HepG2 (cell line): ENCODE measurements at regions not wholly inside any gene's neighbourhood (a gene's known extent, or its start where the extent isn't known, plus 50 kb on each side); places are given as distances from the start of the nearest gene placed in this dataset.

Experiments used
- ATAC-seq: fragments of 200-7000 bp; cut with Tn5 transposase; 3 replicates; pipeline ENCODE4 v1.9.1; 2020; ENCODE audit warnings: mild to moderate bottlenecking, moderate library complexity
- BruUV-seq: library from RNA; stranded (reverse); fragments of 400-500 nt; replicated peaks from 2 replicates; lab custom pipeline; 2021; lab: Mats Ljungman, UMichigan
- CTCF ChIA-PET: fragments of 300-600 bp; formaldehyde crosslinking; extraction: SDS; loops from one replicate; lab custom pipeline; 2021; ENCODE audit warnings: low total read pairs, inconsistent platforms, low intra/inter-chr PET ratio; lab: Yijun Ruan, JAX
- POLR2A ChIA-PET: fragments of 350-600 bp; sonication (Branson Sonifier 250); formaldehyde crosslinking; loops from one replicate; lab custom pipeline; 2020; ENCODE audit warnings: antibody characterized with exemption, inconsistent platforms; lab: Yijun Ruan, JAX
- DNase-seq: peaks from one replicate; pipeline ENCODE4 v3.0.0-alpha.2; 2015; ENCODE audit warnings: low spot score
- FAIRE-seq: peaks from 3 replicates; lab custom pipeline; 2011; peaks lifted over from hg19 to GRCh38; lab: Jason Lieb, UNC
- H2AFZ ChIP-seq: one replicate; pipeline ENCODE4 v1.6.1; 2011; ENCODE audit warnings: low read length, inconsistent platforms
- H3K27ac ChIP-seq: fragments of 300-600 bp; 3 replicates; pipeline ENCODE4 v1.8.0; 2011; ENCODE audit warnings: mixed run types, mild to moderate bottlenecking, mixed read lengths, low read length, inconsistent platforms; ENCODE audit not compliant: insufficient read depth; ENCODE audit errors: extremely low read length
- H3K27me3 ChIP-seq, 2 experiments: fragments of 200-600 bp in 1 of 2; 2 replicates in 1 of 2; 3 replicates in 1 of 2; pipeline versions ENCODE4 v1.6.0 to v1.8.0; 2011; ENCODE audit warnings: low read length in 2 of 2, mild to moderate bottlenecking in 2 of 2, moderate library complexity in 2 of 2, inconsistent platforms in 1 of 2; ENCODE audit not compliant: insufficient read depth in 2 of 2, control insufficient read depth in 1 of 2
- H3K36me3 ChIP-seq, 2 experiments: fragments of 200-600 bp in 1 of 2; replicated peaks in 1 of 2; 2 replicates in 1 of 2; 3 replicates in 1 of 2; pipeline versions ENCODE4 v1.5.1 to v1.8.0; 2011; ENCODE audit warnings: low read length in 2 of 2, inconsistent platforms in 1 of 2; ENCODE audit not compliant: insufficient read depth in 2 of 2, control insufficient read depth in 1 of 2
- H3K4me1 ChIP-seq: 2 replicates; pipeline ENCODE4 v1.5.1; 2012; ENCODE audit warnings: low read length, inconsistent platforms; ENCODE audit not compliant: insufficient read depth
- H3K4me2 ChIP-seq: 2 replicates; pipeline ENCODE4 v1.6.0; 2011; ENCODE audit warnings: low read depth, low read length, inconsistent platforms
- H3K4me3 ChIP-seq, 3 experiments: fragments of 200-600 bp in 1 of 3; sonication (generic), shearing (Covaris generic) in 1 of 3; replicated peaks in 1 of 3; 2 replicates each; pipeline ENCODE4 v1.5.1; 2011 to 2016; ENCODE audit warnings: low read length in 3 of 3, inconsistent platforms in 2 of 3, low read depth in 2 of 3, mild to moderate bottlenecking in 2 of 3, control low read depth in 1 of 3, mixed read lengths in 1 of 3; ENCODE audit not compliant: insufficient read depth in 1 of 3
- H3K79me2 ChIP-seq: one replicate; pipeline ENCODE4 v1.6.1; 2011; ENCODE audit warnings: low read length, inconsistent platforms; ENCODE audit not compliant: insufficient read depth
- H3K9ac ChIP-seq: 2 replicates; pipeline ENCODE4 v1.6.0; 2011; ENCODE audit warnings: mild to moderate bottlenecking, low read depth, low read length, inconsistent platforms; ENCODE audit not compliant: insufficient read depth
- H3K9me3 ChIP-seq: 2 replicates; pipeline ENCODE4 v1.5.1; 2012; ENCODE audit warnings: mild to moderate bottlenecking, low read length
- H4K20me1 ChIP-seq: 2 replicates; pipeline ENCODE4 v1.6.0; 2011; ENCODE audit warnings: inconsistent platforms, mild to moderate bottlenecking, low read length, moderate library complexity; ENCODE audit not compliant: insufficient read depth
- ARNTL ChIP-seq: sonication (generic); formaldehyde crosslinking; IDR thresholded peaks from 2 replicates; pipeline ENCODE4 v1.4.0; 2020; ENCODE audit warnings: mild to moderate bottlenecking, missing genetic modification reagents
- CHD4 ChIP-seq: fragments of 200-600 bp; sonication (generic); IDR thresholded peaks from 2 replicates; pipeline ENCODE4 v1.7.0; 2017; ENCODE audit warnings: mild to moderate bottlenecking, low read length, borderline replicate concordance
- MYNN ChIP-seq: sonication (generic); formaldehyde crosslinking; IDR thresholded peaks from 2 replicates; pipeline ENCODE4 v1.4.0; 2020; ENCODE audit warnings: mild to moderate bottlenecking, low read depth, missing genetic modification reagents
- NR3C1 ChIP-seq: sonication (generic); formaldehyde crosslinking; IDR thresholded peaks from 2 replicates; pipeline ENCODE4 v1.4.0; 2020; ENCODE audit warnings: missing genetic modification reagents
- PPARG ChIP-seq: conservative IDR thresholded peaks from 2 replicates; pipeline ENCODE4 v1.6.1; 2016; ENCODE audit warnings: missing biosample characterization, missing genetic modification reagents
- SP4 ChIP-seq: sonication (generic); formaldehyde crosslinking; IDR thresholded peaks from 2 replicates; pipeline ENCODE4 v1.8.1; 2023; ENCODE audit warnings: mild to moderate bottlenecking, missing genetic modification reagents
- TFE3 ChIP-seq: IDR thresholded peaks from 2 replicates; pipeline ENCODE4 v1.6.1; 2016
- THAP9 ChIP-seq: sonication (generic); formaldehyde crosslinking; IDR thresholded peaks from 2 replicates; pipeline ENCODE4; 2020; ENCODE audit warnings: missing genetic modification reagents, mild to moderate bottlenecking, borderline replicate concordance
- ZFP37 ChIP-seq: sonication (generic); formaldehyde crosslinking; IDR thresholded peaks from 2 replicates; pipeline ENCODE4 v1.4.0; 2020; ENCODE audit warnings: missing genetic modification reagents, borderline replicate concordance
- ZNF296 ChIP-seq: sonication (generic); formaldehyde crosslinking; conservative IDR thresholded peaks from 2 replicates; pipeline ENCODE4 v1.5.0; 2020; ENCODE audit warnings: mild to moderate bottlenecking, missing genetic modification reagents
- ZNF441 ChIP-seq: sonication (generic); formaldehyde crosslinking; IDR thresholded peaks from 2 replicates; pipeline ENCODE4 v1.7.0; 2021; ENCODE audit warnings: missing genetic modification reagents, borderline replicate concordance
- ZNF510 ChIP-seq: sonication (generic); formaldehyde crosslinking; IDR thresholded peaks from 2 replicates; pipeline ENCODE4 v1.4.0; 2020; ENCODE audit warnings: low read depth, mild to moderate bottlenecking, missing genetic modification reagents
- ZNF577 ChIP-seq: sonication (generic); formaldehyde crosslinking; IDR thresholded peaks from 2 replicates; pipeline ENCODE4 v1.4.0; 2020; ENCODE audit warnings: mild to moderate bottlenecking, low read depth, missing genetic modification reagents, borderline replicate concordance
- ZNF704 ChIP-seq: sonication (generic); formaldehyde crosslinking; IDR thresholded peaks from 2 replicates; pipeline ENCODE4 v1.8.1; 2023; ENCODE audit warnings: mild to moderate bottlenecking, inconsistent platforms, moderate library complexity, missing genetic modification reagents, borderline replicate concordance
- ZNF776 ChIP-seq: sonication (generic); formaldehyde crosslinking; IDR thresholded peaks from 2 replicates; pipeline ENCODE4 v1.4.0; 2020; ENCODE audit warnings: mild to moderate bottlenecking, missing genetic modification reagents
- ZNF788 ChIP-seq: sonication (generic); formaldehyde crosslinking; IDR thresholded peaks from 2 replicates; pipeline ENCODE4 v1.5.0; 2020; ENCODE audit warnings: mild to moderate bottlenecking, missing genetic modification reagents, borderline replicate concordance
- ZNF841 ChIP-seq: sonication (generic); formaldehyde crosslinking; IDR thresholded peaks from 2 replicates; pipeline ENCODE4 v1.8.1; 2023; ENCODE audit warnings: missing genetic modification reagents, borderline replicate concordance
- WGBS: methylation state at CpG from one replicate; pipeline ENCODE4 v1.1.6; 2017; ENCODE audit warnings: low lambda C conversion rate; 5-methylcytosine and 5-hydroxymethylcytosine counted together
- in situ Hi-C: cut with HindIII; loops from 2 replicates; pipeline ENCODE4 v1.10.0; 2017; ENCODE audit warnings: low pct_unique_long_range_greater_than_20kb; ENCODE audit not compliant: extremely low pct_ligation_motif_present
- intact Hi-C: fragments of 100-400 bp; cut with micrococcal nuclease; formaldehyde crosslinking; loops from one replicate; pipeline ENCODE4 v1.10.0; 2022; ENCODE audit not compliant: unreplicated experiment

- no peak for TF ChIP-seq ZFP37 (CRISPR knock-in tag)
- 0 out of 2 replicates have a peak, but pooled peaks have one; percentile 42 for TF ChIP-seq THAP9 (CRISPR knock-in tag)
Observed at GRCh38 chr6:1076531-1077459, 235.1 kb upstream of the FOXQ1 start (continued).

GRCh38 chr6:1075880-1076279, 236.0 kb upstream of the FOXQ1 start:
- Histone ChIP-seq H2AFZ (peak overlapping the region; percentile 18), H3K9ac (peak overlapping the region; percentile 6; the same call in 1 of the 2 replicates), H3K9me3 (no peaks in the 10 kb centered on the region), H3K27me3 (no peaks in the 10 kb centered on the region), H3K36me3 (no peaks in the 10 kb centered on the region), H3K79me2 (no peaks in the 10 kb centered on the region), H3K27ac (peak overlapping the region; percentile 65), H3K4me2 (peak overlapping the region; percentile 59), H3K4me1 (peaks cover 59% of the 10 kb centered on the region), H3K4me3 (no peak overlapping the region; a peak in 1 of 6 replicates), H4K20me1 (no peaks in the 10 kb centered on the region)
- in situ Hi-C loops: no loop called here
- peak; percentile 87 for DNase-seq
- intact Hi-C loops: loop anchor here (2.0 kb wide), 1 partner anchor 21 kb away; no protein-coding TSS in a partner anchor
- FAIRE-seq: no peak
- BruUV-seq: no TSS peak
- CTCF ChIA-PET: no interaction called here
- 28% methylated on average over 4 of the region's 4 CpGs for WGBS
- POLR2A ChIA-PET: interaction anchor here (0.9 to 3.1 kb wide), 7 partner anchors 10 to 250 kb away, joined by 3 to 23 read pairs (median 3); partner anchors contain the start of gene FOXQ1
- ATAC-seq: peak; percentile 80
- TF ChIP-seq ZNF296 (CRISPR knock-in tag): no peak
- TF ChIP-seq ZNF841 (CRISPR knock-in tag): no peak
- TF ChIP-seq ARNTL (CRISPR knock-in tag): no peak
- no peak for TF ChIP-seq NR3C1 (CRISPR knock-in tag)
- no peak for TF ChIP-seq ZNF788 (CRISPR knock-in tag)
- no peak for TF ChIP-seq MYNN
- TF ChIP-seq ZNF441 (CRISPR knock-in tag): no peak
- no peak for TF ChIP-seq TFE3 (CRISPR knock-in tag)
- TF ChIP-seq ZNF510 (CRISPR knock-in tag): no peak
- TF ChIP-seq ZNF577: no peak
- TF ChIP-seq ZNF776 (CRISPR knock-in tag): no peak
- TF ChIP-seq ZNF704: no peak
- peak; percentile 69 for TF ChIP-seq PPARG
- peak; percentile 59; the same call in 1 of the 2 replicates for TF ChIP-seq CHD4
- TF ChIP-seq SP4: no peak
